Jurkat, Clone E6-1 (cell line): ENCODE measurements at regions not wholly inside any gene's neighbourhood (a gene's known extent, or its start where the extent isn't known, plus 50 kb on each side); places are given as distances from the start of the nearest gene placed in this dataset.
"Not testable (repeated sequence)": the region's sequence is repeated elsewhere in the genome, so short reads cannot be mapped to it uniquely, and the experiment has no call there.

Source experiments
- DNase-seq: peaks from one replicate; pipeline ENCODE4 v3.0.0-alpha.2; 2011; ENCODE audit warnings: low read depth, low spot score
- H3K4me3 ChIP-seq: 2 replicates; pipeline ENCODE4 v1.5.1; 2011; ENCODE audit warnings: mild to moderate bottlenecking, low read length, control low read depth, moderate library complexity

- no peak for DNase-seq
- H3K4me3 ChIP-seq = no peak overlapping the region
These were observed 348.9 kb upstream of the EPHA6 start for GRCh38 chr3:96465521-96465920.

- no peak for DNase-seq
- H3K4me3 ChIP-seq = no peak overlapping the region
These were observed 348.0 kb upstream of the EPHA6 start for GRCh38 chr3:96466441-96466840.

DNA sequence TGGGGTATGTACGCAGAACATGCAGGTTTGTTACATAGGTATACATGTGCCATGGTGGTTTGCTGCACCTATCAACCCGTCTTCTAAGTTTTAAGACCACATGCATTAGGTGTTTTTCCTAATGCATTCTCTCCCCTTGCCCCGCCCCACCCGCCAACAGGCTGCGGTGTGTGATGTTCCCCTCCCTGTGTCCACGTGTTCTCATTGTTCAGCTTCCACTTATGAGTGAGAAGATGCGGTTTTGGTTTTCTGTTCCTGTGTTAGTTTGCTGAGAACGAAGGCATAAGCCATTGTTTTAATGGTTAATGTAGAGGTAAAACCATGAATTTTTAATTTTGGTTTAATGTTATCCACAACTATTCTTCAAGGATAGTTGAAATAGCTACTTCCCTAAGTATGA, 346.8 kb upstream of the EPHA6 start:
- H3K4me3 ChIP-seq = no peak overlapping the region
- no peak for DNase-seq

- DNase-seq = no peak
- H3K4me3 ChIP-seq = no peak overlapping the region
These were observed 335.9 kb upstream of the EPHA6 start for GRCh38 chr3:96478496-96478895.

- DNase-seq = no peak
- no peak overlapping the region for H3K4me3 ChIP-seq
These were observed 333.5 kb upstream of the EPHA6 start for GRCh38 chr3:96480881-96481280.

GRCh38 chr3:96483191-96483590, 331.2 kb upstream of the EPHA6 start:
- not testable (repeated sequence) for DNase-seq, H3K4me3 ChIP-seq

GRCh38 chr3:96483781-96484180, 330.6 kb upstream of the EPHA6 start:
- no peak overlapping the region for H3K4me3 ChIP-seq
- no peak for DNase-seq

DNA sequence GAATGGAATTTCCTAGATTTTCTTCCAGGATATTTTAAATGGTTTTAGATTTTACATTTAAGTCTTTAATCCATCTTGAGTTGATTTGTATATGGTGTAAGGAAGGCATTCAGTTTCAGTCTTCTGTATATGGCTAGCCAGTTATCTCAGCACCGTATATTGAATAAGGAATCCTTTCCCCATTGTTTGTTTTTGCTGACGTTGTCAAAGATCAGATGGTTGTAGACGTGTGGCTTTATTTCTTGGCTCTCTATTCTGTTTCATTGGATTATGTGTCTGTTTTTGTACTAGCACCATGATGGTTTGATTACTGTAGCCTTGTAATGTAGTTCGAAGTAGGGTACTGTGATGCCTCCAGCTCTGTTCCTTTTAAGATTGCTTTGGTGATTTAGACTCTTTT, 325.7 kb upstream of the EPHA6 start:
- DNase-seq = no peak
- H3K4me3 ChIP-seq = no peak overlapping the region

DNA sequence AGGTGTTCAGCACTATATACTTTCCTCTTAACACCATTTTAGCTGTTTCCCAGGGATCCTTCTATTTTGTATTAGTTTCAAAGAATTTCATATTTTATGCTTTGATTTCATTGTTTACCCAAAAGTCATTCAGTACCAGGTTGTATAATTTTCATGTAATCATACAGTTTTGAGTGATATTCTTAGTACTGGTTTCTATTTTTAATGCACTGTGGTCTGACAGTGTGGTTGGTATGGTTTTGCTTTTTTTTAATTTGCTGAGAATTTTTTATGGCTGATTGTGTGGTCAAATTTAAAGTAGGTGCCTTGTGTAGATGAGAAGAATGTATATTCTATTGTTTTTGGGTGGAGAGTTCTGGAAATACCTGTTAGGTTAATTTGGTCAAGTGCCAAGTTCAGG, 323.4 kb upstream of the EPHA6 start:
- no peak overlapping the region for H3K4me3 ChIP-seq
- DNase-seq = no peak

DNA sequence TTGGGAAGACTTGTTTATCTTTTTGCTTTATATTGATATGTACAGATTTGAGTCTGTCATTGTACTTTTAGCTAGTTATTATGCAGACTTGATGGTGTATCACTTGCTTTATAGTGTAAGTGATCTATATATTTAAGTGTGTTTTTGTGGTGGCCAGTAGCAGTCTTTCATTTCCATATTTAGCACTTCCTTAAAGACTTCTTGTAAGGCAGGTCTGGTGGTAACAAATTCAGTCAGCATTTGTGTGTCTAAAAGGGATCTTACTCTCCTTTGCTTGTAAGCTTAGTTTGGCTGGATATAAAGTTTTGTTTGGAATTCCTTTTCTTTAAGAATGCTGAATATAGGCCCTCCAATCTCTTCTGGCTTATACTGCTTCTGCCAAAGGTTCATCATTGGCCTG, 322.5 kb upstream of the EPHA6 start:
- DNase-seq = no peak
- no peak overlapping the region for H3K4me3 ChIP-seq

DNA sequence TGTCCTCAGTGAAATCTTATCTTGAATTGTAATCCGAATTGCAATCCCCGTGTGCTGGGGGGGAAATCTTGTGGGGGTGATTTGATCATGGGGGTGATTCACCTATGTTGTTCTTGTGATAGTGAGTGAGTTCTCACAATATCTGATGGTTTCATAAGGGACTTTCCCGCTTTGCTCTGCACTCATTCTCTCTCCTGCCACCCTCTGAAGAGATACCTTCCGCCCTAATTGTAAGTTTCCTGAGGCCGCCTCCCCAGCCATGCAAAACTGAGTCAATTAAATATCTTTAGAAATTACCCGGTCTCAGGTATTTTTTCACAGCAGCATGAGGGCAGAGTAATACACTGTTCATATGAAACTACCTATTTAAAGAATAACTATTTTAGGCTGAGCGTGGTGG, 304.1 kb upstream of the EPHA6 start:
- no peak overlapping the region for H3K4me3 ChIP-seq
- DNase-seq = no peak

DNA sequence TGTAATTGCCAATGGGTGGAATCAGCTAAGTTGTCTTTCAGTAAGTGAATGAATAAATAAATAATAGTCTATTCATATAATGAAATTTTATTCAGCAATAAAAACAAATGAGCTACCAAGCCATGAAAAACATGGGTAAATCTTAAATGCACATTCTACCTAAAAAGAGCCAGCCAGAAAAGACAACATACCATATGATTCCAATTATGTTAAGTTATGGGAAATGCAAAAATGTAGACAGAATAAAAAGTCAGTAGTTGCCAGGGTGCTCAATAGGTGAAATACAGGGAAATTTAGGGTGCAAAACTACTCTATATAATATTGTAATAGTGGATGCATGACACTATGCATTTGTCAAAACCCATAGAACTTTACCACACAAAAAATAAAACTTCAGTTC, 277.2 kb upstream of the EPHA6 start:
- DNase-seq = no peak
- H3K4me3 ChIP-seq = no peak overlapping the region

GRCh38 chr3:96538186-96538585, 276.2 kb upstream of the EPHA6 start:
- DNase-seq = no peak
- no peak overlapping the region for H3K4me3 ChIP-seq

GRCh38 chr3:96548073-96548472, 266.3 kb upstream of the EPHA6 start:
- no peak for DNase-seq
- H3K4me3 ChIP-seq = no peak overlapping the region

GRCh38 chr3:96576935-96577334, 237.5 kb upstream of the EPHA6 start:
- H3K4me3 ChIP-seq = no peak overlapping the region

DNA sequence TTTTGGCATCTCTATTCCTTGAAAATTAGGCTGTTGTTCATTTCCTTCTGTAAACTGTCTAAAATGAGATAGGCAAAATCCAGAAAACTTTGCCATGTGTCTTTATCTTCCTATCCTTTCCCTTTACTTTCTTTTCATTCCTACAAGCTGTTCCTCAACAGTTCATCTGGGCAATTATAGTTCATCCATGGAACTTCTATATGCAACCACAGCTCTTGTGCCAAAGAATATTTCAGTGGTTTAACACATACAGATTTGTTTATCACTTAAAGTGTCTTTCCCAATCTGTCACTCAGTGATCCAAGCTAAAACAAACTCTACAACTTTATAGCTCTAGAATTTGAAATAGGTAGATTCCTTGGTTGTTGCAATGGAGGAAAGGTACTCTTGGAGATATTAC, 230.3 kb upstream of the EPHA6 start:
- no peak overlapping the region for H3K4me3 ChIP-seq
- DNase-seq = no peak

More at GRCh38 chr3:96576935-96577334, 237.5 kb upstream of the EPHA6 start:
- no peak for DNase-seq

DNA sequence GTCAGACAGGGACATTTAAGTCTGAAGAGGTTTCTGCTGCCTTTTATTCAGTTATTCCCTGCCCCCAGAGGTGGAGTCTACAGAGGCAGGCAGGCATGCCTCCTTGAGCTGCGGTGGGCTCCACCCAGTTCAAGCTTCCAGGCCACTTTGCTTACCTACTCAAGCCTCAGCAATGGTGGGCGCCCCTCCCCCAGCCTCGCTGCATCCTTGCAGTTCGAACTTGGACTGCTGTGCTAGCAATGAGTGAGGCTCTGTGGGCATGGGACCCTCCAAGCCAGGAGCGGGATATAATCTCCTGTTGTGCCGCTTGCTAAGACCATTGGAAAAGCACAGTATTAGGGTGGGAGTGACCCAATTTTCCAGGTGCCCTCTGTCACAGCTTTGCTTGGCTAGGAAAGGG, 207.5 kb upstream of the EPHA6 start:
- not testable (repeated sequence) for H3K4me3 ChIP-seq, DNase-seq

- no peak for DNase-seq
- no peak overlapping the region for H3K4me3 ChIP-seq
These were observed 194.9 kb upstream of the EPHA6 start for GRCh38 chr3:96619475-96619874.

DNA sequence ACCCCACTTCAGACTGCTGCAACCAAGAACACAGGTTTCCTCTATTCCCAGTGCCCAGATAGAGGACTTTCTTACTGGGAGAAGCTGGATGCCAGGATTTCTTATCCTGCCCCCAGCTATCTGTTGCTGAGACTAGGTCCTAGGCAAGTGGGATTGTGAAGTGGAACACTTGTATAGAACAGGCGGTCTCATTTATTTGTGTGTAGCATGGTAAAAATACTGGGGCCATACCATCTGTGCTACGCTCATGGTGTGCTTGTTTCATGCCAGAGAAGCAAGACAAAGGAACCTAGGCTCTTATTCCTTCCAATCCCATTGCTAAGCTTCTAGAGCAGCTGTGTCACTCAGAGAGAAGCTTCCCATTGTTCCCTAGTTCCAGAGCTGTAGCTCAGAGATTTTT, 191.5 kb upstream of the EPHA6 start:
- H3K4me3 ChIP-seq = no peak overlapping the region
- no peak for DNase-seq

DNA sequence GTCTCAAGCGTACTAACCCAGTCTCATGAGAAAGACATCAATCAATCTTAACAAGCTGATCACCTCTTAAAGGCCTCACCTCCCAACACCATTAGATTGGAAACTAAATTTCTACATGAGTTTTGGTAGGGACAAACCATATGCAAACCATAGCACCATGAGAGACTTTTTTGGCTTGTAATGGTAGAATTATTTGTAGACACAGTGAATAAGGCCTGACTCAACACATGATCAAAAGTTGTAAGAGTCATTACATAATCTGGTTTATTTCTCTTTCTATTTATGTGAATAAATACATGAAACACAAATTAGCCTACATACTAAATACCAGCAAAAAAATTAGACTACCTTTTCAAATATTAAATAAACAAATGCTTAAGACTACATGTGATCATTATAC, 183.3 kb upstream of the EPHA6 start:
- H3K4me3 ChIP-seq = no peak overlapping the region
- no peak for DNase-seq

DNA sequence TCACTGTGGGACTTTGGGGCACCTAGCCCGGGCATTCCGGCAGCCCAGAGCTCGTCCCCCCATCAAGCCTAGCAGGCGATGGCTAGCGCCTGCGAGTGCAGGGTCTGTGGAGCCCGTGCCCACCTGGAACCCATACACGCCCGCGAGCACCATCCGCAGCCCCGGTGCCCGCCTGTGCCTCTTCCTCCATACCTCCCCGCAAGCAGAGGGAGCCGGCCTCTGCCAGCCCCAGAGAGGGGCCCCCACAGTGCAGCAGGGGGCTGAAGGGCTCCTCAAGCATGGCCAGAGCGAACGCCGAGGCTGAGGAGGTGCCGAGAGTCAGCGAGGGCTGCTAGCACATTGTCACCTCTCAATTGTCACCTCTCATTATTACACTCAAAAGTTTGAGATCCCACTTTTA, 167.8 kb upstream of the EPHA6 start:
- DNase-seq = no peak
- H3K4me3 ChIP-seq = no peak overlapping the region

DNA sequence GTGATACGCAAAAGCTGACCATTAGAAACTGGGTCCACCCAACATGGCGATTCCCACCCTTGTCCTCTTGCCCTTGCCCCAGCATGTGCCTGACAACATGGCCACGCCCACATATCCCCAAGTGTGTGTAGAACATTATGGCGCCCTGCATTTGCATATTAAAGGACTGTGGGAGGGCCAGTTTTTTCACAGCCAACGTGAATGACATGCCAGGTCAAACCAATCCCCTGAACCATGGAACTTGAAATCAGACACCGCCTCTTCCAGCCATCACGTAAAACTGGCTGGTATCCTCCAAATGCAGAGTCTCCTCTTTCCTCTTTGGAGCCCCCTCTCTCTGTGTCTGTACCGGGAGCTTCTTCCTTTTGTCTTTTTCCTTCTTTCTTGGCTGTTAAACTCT, 156.7 kb upstream of the EPHA6 start:
- no peak overlapping the region for H3K4me3 ChIP-seq
- no peak for DNase-seq
